Lower leg skin (tissue), 4 donors: ENCODE measurements at regions not wholly inside any gene's neighbourhood (a gene's known extent, or its start where the extent isn't known, plus 50 kb on each side); places are given as distances from the start of the nearest gene placed in this dataset.

ENCODE experiments used
- DNase-seq, 2 donors: peaks; one replicate each; pipeline ENCODE4 v3.0.0-alpha.2; 2019; ENCODE audit warnings: low spot score in 2 of 2
- H3K4me3 ChIP-seq: fragments of 200-600 bp; sonication (generic); 2 replicates; pipeline ENCODE4 v1.5.1; 2017; ENCODE audit warnings: mild to moderate bottlenecking, low read depth; ENCODE audit not compliant: poor library complexity, severe bottlenecking
- POLR2A ChIP-seq, 2 donors: fragments of 450-650 bp; IDR thresholded peaks; one replicate each; pipeline ENCODE4 v1.6.1; 2016 to 2017; ENCODE audit warnings: antibody characterized with exemption in 2 of 2, mild to moderate bottlenecking in 1 of 2, moderate library complexity in 1 of 2
- WGBS, 2 donors: methylation state at CpG; one replicate each; pipeline ENCODE4 v1.1.5; 2018; 5-methylcytosine and 5-hydroxymethylcytosine counted together
- intact Hi-C: fragments of 100-400 bp; cut with DNase I; formaldehyde crosslinking; loops from one replicate; pipeline ENCODE4 v1.15.0; 2023; ENCODE audit warnings: low total_unique reads
- TF ChIP-seq, protein P1 (sequence below), 3 donors: fragments of 450-650 bp; IDR thresholded peaks; one replicate each; pipeline ENCODE4 v1.5.1; 2016; ENCODE audit warnings: antibody characterized with exemption in 3 of 3, mild to moderate bottlenecking in 3 of 3, moderate library complexity in 2 of 3

DNA sequence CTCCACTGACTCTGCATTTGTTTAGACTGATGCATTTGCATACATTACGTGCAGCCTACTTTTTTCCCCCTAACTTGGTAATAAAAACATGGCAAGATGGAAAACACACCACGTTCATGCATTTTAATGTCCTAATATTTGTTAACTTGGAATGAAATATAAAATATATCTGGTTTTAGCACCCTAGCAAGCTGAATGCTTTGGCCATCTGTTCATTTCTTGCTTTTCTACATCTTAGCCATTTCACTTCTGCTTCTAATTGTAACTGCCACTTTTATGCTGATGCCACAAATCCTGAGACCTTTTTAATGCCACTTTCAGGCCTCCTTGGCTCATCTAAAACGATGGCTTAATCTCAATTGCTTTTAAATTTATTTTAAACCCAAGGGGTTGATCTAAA, 177.7 kb upstream of the RASSF8 start:
- no peak for TF ChIP-seq POLR2A (IDR thresholded peaks at IDR 0.05)
- TF ChIP-seq, protein P1, sequence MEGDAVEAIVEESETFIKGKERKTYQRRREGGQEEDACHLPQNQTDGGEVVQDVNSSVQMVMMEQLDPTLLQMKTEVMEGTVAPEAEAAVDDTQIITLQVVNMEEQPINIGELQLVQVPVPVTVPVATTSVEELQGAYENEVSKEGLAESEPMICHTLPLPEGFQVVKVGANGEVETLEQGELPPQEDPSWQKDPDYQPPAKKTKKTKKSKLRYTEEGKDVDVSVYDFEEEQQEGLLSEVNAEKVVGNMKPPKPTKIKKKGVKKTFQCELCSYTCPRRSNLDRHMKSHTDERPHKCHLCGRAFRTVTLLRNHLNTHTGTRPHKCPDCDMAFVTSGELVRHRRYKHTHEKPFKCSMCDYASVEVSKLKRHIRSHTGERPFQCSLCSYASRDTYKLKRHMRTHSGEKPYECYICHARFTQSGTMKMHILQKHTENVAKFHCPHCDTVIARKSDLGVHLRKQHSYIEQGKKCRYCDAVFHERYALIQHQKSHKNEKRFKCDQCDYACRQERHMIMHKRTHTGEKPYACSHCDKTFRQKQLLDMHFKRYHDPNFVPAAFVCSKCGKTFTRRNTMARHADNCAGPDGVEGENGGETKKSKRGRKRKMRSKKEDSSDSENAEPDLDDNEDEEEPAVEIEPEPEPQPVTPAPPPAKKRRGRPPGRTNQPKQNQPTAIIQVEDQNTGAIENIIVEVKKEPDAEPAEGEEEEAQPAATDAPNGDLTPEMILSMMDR (IDR thresholded peaks at IDR 0.05), result no peak
- DNase-seq, result no peak
- WGBS, 2 donors, result 76 to 83% methylated on average over 3 of the region's 3 CpGs
- H3K4me3 ChIP-seq, result no peak overlapping the region
- intact Hi-C loops, result no loop called here

- WGBS, 2 donors, result 86 to 91% methylated on average over 4 of the region's 4 CpGs
- no peak overlapping the region for H3K4me3 ChIP-seq
- TF ChIP-seq, protein P1 (IDR thresholded peaks at IDR 0.05), result no peak
- TF ChIP-seq POLR2A (IDR thresholded peaks at IDR 0.05), result no peak
- intact Hi-C loops, result no loop called here
- no peak for DNase-seq
These were observed 177.2 kb upstream of the RASSF8 start for GRCh38 chr12:25781232-25781631.

DNA sequence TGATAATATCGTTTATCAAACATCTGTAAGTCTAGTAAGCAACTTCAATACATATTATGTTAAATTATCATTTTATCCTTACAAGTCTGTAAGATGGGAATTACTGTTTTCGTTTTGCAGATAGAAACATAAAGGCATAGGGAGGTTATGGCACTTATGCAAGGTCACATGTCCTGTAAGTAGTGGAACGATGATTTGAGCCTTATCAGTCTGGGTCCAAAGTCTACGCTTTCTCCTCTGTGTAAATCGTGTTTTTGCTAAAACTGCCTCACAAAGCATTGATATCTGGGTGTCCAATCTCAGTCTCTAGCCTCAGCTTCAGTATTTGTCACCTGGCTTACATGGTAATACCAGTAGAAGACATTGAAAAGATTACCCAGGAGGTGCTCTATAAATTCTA, 174.9 kb upstream of the RASSF8 start:
- intact Hi-C loops, result no loop called here
- DNase-seq, result no peak
- no peak for TF ChIP-seq POLR2A (IDR thresholded peaks at IDR 0.05)
- TF ChIP-seq, protein P1 (IDR thresholded peaks at IDR 0.05), result no peak
- 88 to 91% methylated on average over 5 of the region's 5 CpGs for WGBS, 2 donors
- no peak overlapping the region for H3K4me3 ChIP-seq

GRCh38 chr12:25784669-25785068, 173.8 kb upstream of the RASSF8 start:
- DNase-seq, result no peak
- 89 to 90% methylated on average over 7 of the region's 7 CpGs for WGBS, 2 donors
- no peak overlapping the region for H3K4me3 ChIP-seq
- TF ChIP-seq, protein P1 (IDR thresholded peaks at IDR 0.05), result no peak
- no peak for TF ChIP-seq POLR2A (IDR thresholded peaks at IDR 0.05)
- intact Hi-C loops, result no loop called here

DNA sequence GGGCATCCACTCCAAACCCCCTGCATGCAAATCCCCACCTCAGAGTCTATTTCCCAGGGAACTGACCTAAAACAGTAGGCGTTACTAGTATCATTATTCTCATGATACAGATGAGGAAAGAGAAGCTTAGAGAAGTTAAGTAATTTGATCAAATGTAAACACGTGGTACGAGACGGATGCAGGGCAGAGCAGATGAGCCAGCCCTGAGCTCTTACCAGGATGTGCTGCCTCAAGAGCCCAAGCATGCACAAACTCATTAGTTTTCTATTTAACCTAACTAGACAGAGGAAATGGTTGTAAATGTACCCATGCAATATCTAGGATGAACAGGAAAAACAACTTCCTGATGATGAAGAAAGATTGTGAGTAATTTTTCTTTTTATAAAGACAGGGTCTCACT, 173.3 kb upstream of the RASSF8 start:
- TF ChIP-seq POLR2A (IDR thresholded peaks at IDR 0.05), result no peak
- TF ChIP-seq, protein P1 (IDR thresholded peaks at IDR 0.05), result no peak
- WGBS, 2 donors, result 71 to 79% methylated on average over 4 of the region's 4 CpGs
- H3K4me3 ChIP-seq, result no peak overlapping the region
- DNase-seq, result no peak
- intact Hi-C loops, result no loop called here

GRCh38 chr12:25787701-25788100, 170.8 kb upstream of the RASSF8 start:
- intact Hi-C loops, result no loop called here
- no peak for DNase-seq
- WGBS, 2 donors, result 50 to 58% methylated on average over 2 of the region's 2 CpGs

More at GRCh38 chr12:25787701-25788100, 170.8 kb upstream of the RASSF8 start:
- TF ChIP-seq POLR2A (IDR thresholded peaks at IDR 0.05), result no peak
- TF ChIP-seq, protein P1 (IDR thresholded peaks at IDR 0.05), result no peak
- H3K4me3 ChIP-seq, result no peak overlapping the region
